PFSK-1 (cell line): ENCODE measurements at regions not wholly inside any gene's neighbourhood (a gene's known extent, or its start where the extent isn't known, plus 50 kb on each side); places are given as distances from the start of the nearest gene placed in this dataset.

Source experiments
- FOXP2 ChIP-seq: optimal IDR thresholded peaks from 2 replicates; pipeline ENCODE3; 2011; ENCODE audit warnings: borderline replicate concordance, control low read depth, inconsistent platforms; ENCODE audit not compliant: insufficient read depth; ENCODE audit errors: extremely low read length, extremely low read depth
- POLR2AphosphoS5 ChIP-seq: IDR thresholded peaks from 2 replicates; pipeline ENCODE4 v1.6.1; 2012; ENCODE audit warnings: low read depth, mild to moderate bottlenecking, control low read depth, low read length, moderate library complexity
- REST ChIP-seq, 2 experiments: IDR thresholded peaks; 2 replicates each; pipeline versions ENCODE4 v1.6.1 to v1.8.0; 2011 to 2012; ENCODE audit warnings: low read depth in 2 of 2, low read length in 2 of 2, control low read depth in 1 of 2, inconsistent platforms in 1 of 2, mild to moderate bottlenecking in 1 of 2, moderate library complexity in 1 of 2; ENCODE audit not compliant: insufficient read depth in 1 of 2
- SIN3A ChIP-seq: IDR thresholded peaks from 2 replicates; pipeline ENCODE4 v1.6.1; 2012; ENCODE audit warnings: mild to moderate bottlenecking, low read length, moderate library complexity, borderline replicate concordance; ENCODE audit not compliant: insufficient read depth
- TAF1 ChIP-seq: IDR thresholded peaks from 2 replicates; pipeline ENCODE4 v1.6.1; 2012; ENCODE audit warnings: low read length, control low read depth, borderline replicate concordance; ENCODE audit not compliant: insufficient read depth

- no peak for TF ChIP-seq SIN3A
- no peak for TF ChIP-seq FOXP2
- TF ChIP-seq POLR2AphosphoS5 = no peak
- no peak for TF ChIP-seq TAF1
- TF ChIP-seq REST (IDR thresholded peaks at IDR 0.05; ENCODE audit: insufficient read depth in 1 of 2, low read depth in 2 of 2, low read length in 2 of 2) = no peak
Measured at GRCh38 chr10:9339716-9340115, 1285.2 kb downstream of the GATA3 start.

DNA sequence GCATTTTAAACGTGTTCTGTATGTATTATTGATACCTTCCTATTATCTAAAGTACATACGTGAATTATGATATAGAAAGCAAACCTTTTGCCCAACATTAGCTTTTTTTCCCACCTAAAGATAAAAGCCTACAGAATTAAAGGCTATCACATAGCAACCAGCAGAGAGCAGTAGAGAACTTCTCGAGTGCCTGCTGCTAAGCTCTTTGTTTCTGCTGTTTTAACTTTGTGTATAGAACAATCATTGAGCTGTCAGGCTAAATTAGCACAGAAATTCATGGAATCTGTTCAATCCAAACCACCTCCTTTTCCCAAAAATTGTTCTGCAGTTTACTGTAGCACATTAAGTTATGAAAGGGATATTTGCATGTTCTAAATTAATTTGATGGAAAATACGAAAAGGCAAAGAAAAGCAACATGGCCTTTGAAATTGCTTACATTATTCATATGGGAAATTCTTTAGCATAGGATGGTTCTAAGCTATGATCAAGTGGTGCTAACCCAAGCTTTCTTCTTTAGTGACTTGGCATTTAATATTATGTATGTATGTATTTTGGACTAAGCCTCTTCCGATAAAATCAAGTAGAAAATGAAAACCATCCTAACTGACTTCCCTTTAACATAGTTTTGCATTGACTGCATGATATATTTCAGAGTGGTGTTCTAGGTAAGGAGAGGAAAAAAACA lies 1288.5 kb downstream of the GATA3 start:
- TF ChIP-seq TAF1 = no peak
- no peak for TF ChIP-seq SIN3A
- TF ChIP-seq POLR2AphosphoS5 = no peak
- TF ChIP-seq REST (IDR thresholded peaks at IDR 0.05; ENCODE audit: insufficient read depth in 1 of 2, low read depth in 2 of 2, low read length in 2 of 2) = no peak
- TF ChIP-seq FOXP2 = no peak

- TF ChIP-seq REST (IDR thresholded peaks at IDR 0.05; ENCODE audit: insufficient read depth in 1 of 2, low read depth in 2 of 2, low read length in 2 of 2) (no peak), TAF1 (no peak), FOXP2 (no peak), SIN3A (no peak)
Measured at GRCh38 chr10:9357471-9357870, 1303.0 kb downstream of the GATA3 start.

DNA sequence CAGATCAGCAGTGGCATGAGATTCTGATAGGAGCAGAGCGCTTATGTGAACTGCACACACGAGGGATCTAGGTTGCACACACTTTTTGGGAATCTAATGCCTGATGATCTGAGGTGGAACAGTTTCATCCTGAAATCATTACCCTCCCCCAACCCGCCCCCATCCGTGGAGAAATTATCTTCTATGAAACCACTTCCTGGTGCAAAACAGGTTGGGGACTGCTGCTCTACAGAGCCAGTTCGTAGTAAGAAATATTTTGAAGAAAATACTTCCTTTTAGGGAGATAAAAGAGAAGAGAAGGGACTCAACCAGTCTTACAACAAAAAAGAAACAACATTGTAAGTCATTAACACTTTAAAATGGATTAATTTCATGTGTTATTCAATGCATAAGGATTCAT lies 1308.2 kb downstream of the GATA3 start:
- no peak for TF ChIP-seq POLR2AphosphoS5

GRCh38 chr10:9379183-9379582 lies 1324.7 kb downstream of the GATA3 start:
- TF ChIP-seq SIN3A (no peak), FOXP2 (no peak), TAF1 (no peak), REST (IDR thresholded peaks at IDR 0.05; ENCODE audit: insufficient read depth in 1 of 2, low read depth in 2 of 2, low read length in 2 of 2) (no peak), POLR2AphosphoS5 (no peak)
